Hepatocyte (in vitro differentiated cells): ENCODE measurements at regions not wholly inside any gene's neighbourhood (a gene's known extent, or its start where the extent isn't known, plus 50 kb on each side); places are given as distances from the start of the nearest gene placed in this dataset.
A peak's percentile ranks its signal among the peaks of the same experiment; 100 is the strongest.

Experiments
- DNase-seq: peaks from one replicate; pipeline ENCODE4 v3.0.0-alpha.2; 2016; ENCODE audit warnings: low spot score
- H2AFZ ChIP-seq: fragments of 200-600 bp; sonication (generic); 2 replicates; pipeline ENCODE4 v1.6.0; 2016; ENCODE audit warnings: antibody characterized with exemption, mild to moderate bottlenecking
- H3K27ac ChIP-seq: fragments of 200-600 bp; sonication (generic); 2 replicates; pipeline ENCODE4 v1.5.1; 2016; ENCODE audit warnings: mild to moderate bottlenecking
- H3K27me3 ChIP-seq: fragments of 200-600 bp; sonication (generic); 2 replicates; pipeline ENCODE4 v1.6.1; 2016
- H3K36me3 ChIP-seq: fragments of 200-600 bp; sonication (generic); replicated peaks from 2 replicates; pipeline ENCODE4 v1.5.1; 2016; ENCODE audit warnings: low read depth; ENCODE audit not compliant: insufficient read depth
- H3K4me1 ChIP-seq: fragments of 200-600 bp; sonication (generic); 2 replicates; pipeline ENCODE4 v1.5.1; 2016; ENCODE audit warnings: mild to moderate bottlenecking, moderate library complexity; ENCODE audit not compliant: insufficient read depth
- H3K4me2 ChIP-seq: fragments of 200-600 bp; sonication (generic); 2 replicates; pipeline ENCODE4 v1.6.0; 2016
- H3K4me3 ChIP-seq: fragments of 200-600 bp; sonication (generic); 2 replicates; pipeline ENCODE4 v1.5.1; 2016; ENCODE audit warnings: mild to moderate bottlenecking
- H3K79me2 ChIP-seq: fragments of 200-600 bp; sonication (generic); 2 replicates; pipeline ENCODE4 v1.6.0; 2017; ENCODE audit warnings: mild to moderate bottlenecking
- H3K9me2 ChIP-seq: fragments of 200-600 bp; sonication (generic); replicated peaks from 2 replicates; pipeline ENCODE4 v1.6.0; 2017; ENCODE audit warnings: mild to moderate bottlenecking; ENCODE audit not compliant: insufficient read depth
- H3K9me3 ChIP-seq: fragments of 200-600 bp; sonication (generic); 2 replicates; pipeline ENCODE4 v1.5.1; 2016; ENCODE audit warnings: low read depth, mild to moderate bottlenecking
- H4K20me1 ChIP-seq: fragments of 200-600 bp; sonication (generic); 2 replicates; pipeline ENCODE4 v1.6.0; 2016; ENCODE audit warnings: mild to moderate bottlenecking; ENCODE audit not compliant: insufficient read depth, poor library complexity, severe bottlenecking
- EZH2 ChIP-seq: fragments of 200-600 bp; sonication (generic); IDR thresholded peaks from 2 replicates; pipeline ENCODE4 v1.6.1; 2016; ENCODE audit warnings: antibody characterized with exemption, mild to moderate bottlenecking, borderline replicate concordance
- EZH2phosphoT487 ChIP-seq: fragments of 200-600 bp; sonication (generic); IDR thresholded peaks from one replicate; pipeline ENCODE4 v1.6.1; 2018; ENCODE audit warnings: antibody characterized with exemption, mild to moderate bottlenecking, low read depth, moderate library complexity; ENCODE audit not compliant: unreplicated experiment, severe bottlenecking
- WGBS: methylation state at CpG from one replicate; pipeline ENCODE4 v1.1.6; 2016; ENCODE audit warnings: low lambda C conversion rate; ENCODE audit errors: missing lambda C conversion rate; 5-methylcytosine and 5-hydroxymethylcytosine counted together
- TF ChIP-seq, protein P1 (sequence below): fragments of 200-600 bp; sonication (generic); IDR thresholded peaks from 2 replicates; pipeline ENCODE4 v1.5.1; 2016; ENCODE audit warnings: antibody characterized with exemption, mild to moderate bottlenecking; ENCODE audit not compliant: poor library complexity

DNA sequence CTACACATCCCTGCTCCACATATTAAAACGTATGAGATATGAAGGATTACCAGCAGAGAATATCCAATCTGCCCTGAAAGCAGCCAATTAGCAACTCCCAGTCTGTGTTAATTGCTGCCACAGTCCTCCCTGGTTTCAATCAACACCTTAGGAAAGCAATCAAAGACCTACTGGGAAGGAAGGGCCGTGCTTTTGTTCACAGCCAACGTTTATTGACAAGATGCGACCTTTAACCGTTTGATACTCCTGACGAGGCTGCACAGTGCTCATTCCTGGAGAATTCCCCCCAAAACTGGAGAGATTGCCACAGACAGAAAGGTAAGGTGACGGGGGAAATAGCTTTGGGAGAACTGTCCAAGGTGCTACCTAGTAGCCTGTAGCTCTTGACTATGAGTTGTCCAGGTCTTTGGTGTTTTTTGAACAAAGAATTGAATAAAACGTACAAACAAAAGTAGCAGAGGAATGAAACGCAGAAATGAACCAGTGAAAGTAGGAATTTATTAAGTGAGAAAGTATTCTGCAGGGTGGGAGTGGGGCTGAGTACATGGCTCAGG, 596.5 kb downstream of the NLGN4X start:
- Histone ChIP-seq H2AFZ (no peak overlapping the region), H3K27ac (no peak overlapping the region), H3K27me3 (no peaks in the 10 kb centered on the region), H3K4me3 (no peak overlapping the region), H3K4me2 (no peak overlapping the region), H3K36me3 (no peaks in the 10 kb centered on the region), H4K20me1 (no peaks in the 10 kb centered on the region), H3K9me3 (no peaks in the 10 kb centered on the region), H3K4me1 (no peaks in the 10 kb centered on the region), H3K9me2 (no peaks in the 10 kb centered on the region), H3K79me2 (no peaks in the 10 kb centered on the region)
- DNase-seq: peak; percentile 16
- TF ChIP-seq, protein P1, sequence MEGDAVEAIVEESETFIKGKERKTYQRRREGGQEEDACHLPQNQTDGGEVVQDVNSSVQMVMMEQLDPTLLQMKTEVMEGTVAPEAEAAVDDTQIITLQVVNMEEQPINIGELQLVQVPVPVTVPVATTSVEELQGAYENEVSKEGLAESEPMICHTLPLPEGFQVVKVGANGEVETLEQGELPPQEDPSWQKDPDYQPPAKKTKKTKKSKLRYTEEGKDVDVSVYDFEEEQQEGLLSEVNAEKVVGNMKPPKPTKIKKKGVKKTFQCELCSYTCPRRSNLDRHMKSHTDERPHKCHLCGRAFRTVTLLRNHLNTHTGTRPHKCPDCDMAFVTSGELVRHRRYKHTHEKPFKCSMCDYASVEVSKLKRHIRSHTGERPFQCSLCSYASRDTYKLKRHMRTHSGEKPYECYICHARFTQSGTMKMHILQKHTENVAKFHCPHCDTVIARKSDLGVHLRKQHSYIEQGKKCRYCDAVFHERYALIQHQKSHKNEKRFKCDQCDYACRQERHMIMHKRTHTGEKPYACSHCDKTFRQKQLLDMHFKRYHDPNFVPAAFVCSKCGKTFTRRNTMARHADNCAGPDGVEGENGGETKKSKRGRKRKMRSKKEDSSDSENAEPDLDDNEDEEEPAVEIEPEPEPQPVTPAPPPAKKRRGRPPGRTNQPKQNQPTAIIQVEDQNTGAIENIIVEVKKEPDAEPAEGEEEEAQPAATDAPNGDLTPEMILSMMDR: no peak
- no peak for TF ChIP-seq EZH2
- TF ChIP-seq EZH2phosphoT487: no peak
- 29% methylated on average over 9 of the region's 9 CpGs for WGBS

DNA sequence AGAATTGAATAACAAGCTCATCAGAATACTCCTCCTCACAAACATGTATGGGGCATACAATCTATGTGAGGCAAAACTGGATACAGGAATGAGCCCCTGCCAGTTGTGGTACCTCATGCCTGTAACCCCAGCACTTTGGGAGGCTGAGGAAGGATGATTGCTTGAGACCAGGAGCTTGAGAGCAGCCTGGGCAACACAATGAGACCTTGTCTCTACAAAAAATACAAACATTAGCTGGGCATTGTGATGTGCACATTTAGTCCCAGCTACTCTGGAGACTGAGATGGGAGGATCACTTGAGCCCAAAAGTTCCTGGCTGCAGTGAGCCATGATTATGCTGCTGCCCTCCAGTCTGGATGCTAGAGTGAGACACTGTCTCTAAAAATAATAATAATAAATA, 611.0 kb downstream of the NLGN4X start:
- Histone ChIP-seq H4K20me1 (no peaks in the 10 kb centered on the region), H3K36me3 (no peaks in the 10 kb centered on the region), H2AFZ (no peak overlapping the region), H3K9me2 (no peaks in the 10 kb centered on the region), H3K4me2 (no peak overlapping the region), H3K4me1 (no peaks in the 10 kb centered on the region), H3K4me3 (no peak overlapping the region), H3K9me3 (no peaks in the 10 kb centered on the region), H3K27ac (no peak overlapping the region), H3K27me3 (no peaks in the 10 kb centered on the region), H3K79me2 (no peaks in the 10 kb centered on the region)
- DNase-seq: no peak
- no peak for TF ChIP-seq EZH2phosphoT487
- no peak for TF ChIP-seq EZH2
- TF ChIP-seq, protein P1: no peak

DNA sequence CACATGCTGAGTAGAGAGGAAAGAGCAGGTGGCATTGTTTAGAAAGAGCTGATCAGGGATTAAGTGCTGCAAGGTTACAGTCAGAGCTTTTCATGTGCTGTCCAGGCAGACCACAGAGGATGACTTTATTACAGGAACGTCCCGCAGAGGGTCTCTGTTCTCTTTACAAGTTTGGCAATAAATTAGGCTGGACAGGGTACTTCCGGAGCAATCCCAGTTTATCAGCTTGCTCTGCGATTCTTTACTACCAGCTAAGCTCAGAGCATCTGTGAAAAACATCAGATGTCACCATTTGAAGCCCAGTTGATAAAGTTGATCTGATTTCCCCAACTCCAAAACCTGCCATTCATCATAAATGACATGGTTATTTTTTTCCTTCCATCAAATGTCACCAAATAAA, 633.1 kb downstream of the NLGN4X start:
- Histone ChIP-seq H3K4me2 (no peak overlapping the region), H3K9me2 (no peaks in the 10 kb centered on the region), H3K9me3 (no peaks in the 10 kb centered on the region), H3K4me3 (no peak overlapping the region), H3K4me1 (no peaks in the 10 kb centered on the region), H2AFZ (no peak overlapping the region), H3K36me3 (no peaks in the 10 kb centered on the region), H3K27ac (no peak overlapping the region), H3K79me2 (no peaks in the 10 kb centered on the region), H4K20me1 (no peaks in the 10 kb centered on the region), H3K27me3 (no peaks in the 10 kb centered on the region)
- TF ChIP-seq EZH2phosphoT487: no peak
- TF ChIP-seq EZH2: no peak
- TF ChIP-seq, protein P1: no peak
- 22% methylated on average over 4 of the region's 4 CpGs for WGBS
- DNase-seq: no peak

DNA sequence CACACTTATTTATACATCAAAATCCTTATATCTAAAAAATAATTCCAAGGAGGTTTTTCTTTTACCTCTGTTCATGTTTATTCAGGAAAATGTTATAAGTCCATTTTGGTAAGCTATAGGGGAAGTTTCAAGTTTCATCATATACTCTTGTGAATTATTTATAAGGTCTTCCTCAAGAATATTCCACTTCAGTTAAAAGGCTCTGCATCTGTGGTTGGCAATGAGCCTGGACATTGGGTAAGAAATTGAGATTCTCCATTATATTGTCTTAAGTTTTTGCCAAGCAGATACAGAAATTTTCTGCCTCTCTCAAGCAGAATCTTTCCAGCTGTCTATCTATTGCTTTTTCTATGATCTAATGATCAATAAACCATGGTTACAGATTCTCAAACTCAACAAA, 641.9 kb downstream of the NLGN4X start:
- H2AFZ ChIP-seq: no peak overlapping the region

More for the DNA sequence above, 641.9 kb downstream of the NLGN4X start:
- Histone ChIP-seq H3K4me1 (no peaks in the 10 kb centered on the region), H3K27ac (no peak overlapping the region), H3K4me3 (no peak overlapping the region), H3K9me2 (no peaks in the 10 kb centered on the region), H3K79me2 (no peaks in the 10 kb centered on the region), H3K9me3 (no peaks in the 10 kb centered on the region), H3K36me3 (no peaks in the 10 kb centered on the region), H3K4me2 (no peak overlapping the region), H3K27me3 (no peaks in the 10 kb centered on the region), H4K20me1 (no peaks in the 10 kb centered on the region)
- DNase-seq: no peak
- TF ChIP-seq, protein P1: no peak
- no peak for TF ChIP-seq EZH2phosphoT487
- TF ChIP-seq EZH2: no peak
